Ishikawa (cell line): ENCODE measurements at regions not wholly inside any gene's neighbourhood (a gene's known extent, or its start where the extent isn't known, plus 50 kb on each side); places are given as distances from the start of the nearest gene placed in this dataset.

Experiments
- CEBPB ChIP-seq: IDR thresholded peaks from 2 replicates; pipeline ENCODE4 v1.6.1; 2012
- EGR1 ChIP-seq: IDR thresholded peaks from 2 replicates; pipeline ENCODE4 v1.6.1; 2012
- EP300 ChIP-seq: IDR thresholded peaks from 2 replicates; pipeline ENCODE4 v1.6.1; 2012; ENCODE audit warnings: borderline replicate concordance
- MAX ChIP-seq: IDR thresholded peaks from 2 replicates; pipeline ENCODE4 v1.6.1; 2012
- NFIC ChIP-seq: IDR thresholded peaks from 2 replicates; pipeline ENCODE4 v1.6.1; 2012
- REST ChIP-seq: IDR thresholded peaks from 2 replicates; pipeline ENCODE4 v1.6.1; 2012; ENCODE audit warnings: low read depth, mild to moderate bottlenecking
- TAF1 ChIP-seq: IDR thresholded peaks from 2 replicates; pipeline ENCODE4 v1.6.1; 2012; ENCODE audit warnings: low read depth, mild to moderate bottlenecking
- TCF12 ChIP-seq: IDR thresholded peaks from 2 replicates; pipeline ENCODE4 v1.6.1; 2012; ENCODE audit warnings: low read depth

GRCh38 chr2:10183146-10183675, 60.7 kb downstream of the RRM2 start:
- TF ChIP-seq TAF1 (no peak), EP300 (no peak), REST (no peak), MAX (no peak), EGR1 (no peak), TCF12 (no peak), CEBPB (no peak), NFIC (no peak)
